ENCODE measurements at regions not wholly inside any gene's neighbourhood (a gene's known extent, or its start where the extent isn't known, plus 50 kb on each side); places are given as distances from the start of the nearest gene placed in this dataset.

GRCh38 chr6:23246896-23247295, 677.5 kb downstream of the HDGFL1 start:
- no peak for TF ChIP-seq EZH2phosphoT487 (IDR thresholded peaks at IDR 0.05; ENCODE audit: low read depth)
- TF ChIP-seq, protein P1, sequence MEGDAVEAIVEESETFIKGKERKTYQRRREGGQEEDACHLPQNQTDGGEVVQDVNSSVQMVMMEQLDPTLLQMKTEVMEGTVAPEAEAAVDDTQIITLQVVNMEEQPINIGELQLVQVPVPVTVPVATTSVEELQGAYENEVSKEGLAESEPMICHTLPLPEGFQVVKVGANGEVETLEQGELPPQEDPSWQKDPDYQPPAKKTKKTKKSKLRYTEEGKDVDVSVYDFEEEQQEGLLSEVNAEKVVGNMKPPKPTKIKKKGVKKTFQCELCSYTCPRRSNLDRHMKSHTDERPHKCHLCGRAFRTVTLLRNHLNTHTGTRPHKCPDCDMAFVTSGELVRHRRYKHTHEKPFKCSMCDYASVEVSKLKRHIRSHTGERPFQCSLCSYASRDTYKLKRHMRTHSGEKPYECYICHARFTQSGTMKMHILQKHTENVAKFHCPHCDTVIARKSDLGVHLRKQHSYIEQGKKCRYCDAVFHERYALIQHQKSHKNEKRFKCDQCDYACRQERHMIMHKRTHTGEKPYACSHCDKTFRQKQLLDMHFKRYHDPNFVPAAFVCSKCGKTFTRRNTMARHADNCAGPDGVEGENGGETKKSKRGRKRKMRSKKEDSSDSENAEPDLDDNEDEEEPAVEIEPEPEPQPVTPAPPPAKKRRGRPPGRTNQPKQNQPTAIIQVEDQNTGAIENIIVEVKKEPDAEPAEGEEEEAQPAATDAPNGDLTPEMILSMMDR (IDR thresholded peaks at IDR 0.05; ENCODE audit: low read depth, low read length): no peak
- Histone ChIP-seq H3K4me3 (ENCODE audit: low read length) (no peak overlapping the region), H3K4me2 (ENCODE audit: low read length) (no peak overlapping the region), H3K27ac (ENCODE audit: low read length) (no peak overlapping the region), H2AFZ (ENCODE audit: low read depth, low read length) (no peak overlapping the region), H3K27me3 (ENCODE audit: low read depth, low read length) (no peaks in the 10 kb centered on the region), H3K79me2 (ENCODE audit: low read length) (no peaks in the 10 kb centered on the region), H3K9ac (ENCODE audit: low read length) (no peak overlapping the region), H3K4me1 (ENCODE audit: low read length) (peaks cover 7% of the 10 kb centered on the region), H3K9me3 (ENCODE audit: insufficient read depth, low read length) (no peaks in the 10 kb centered on the region), H4K20me1 (ENCODE audit: insufficient read depth, low read length) (no peaks in the 10 kb centered on the region), H3K36me3 (replicated peaks; ENCODE audit: low read depth, low read length) (no peaks in the 10 kb centered on the region)

- no peaks in the 10 kb centered on the region for H3K79me2 ChIP-seq (ENCODE audit: low read length)
- TF ChIP-seq EZH2phosphoT487 (IDR thresholded peaks at IDR 0.05; ENCODE audit: low read depth): no peak
- TF ChIP-seq, protein P1 (IDR thresholded peaks at IDR 0.05; ENCODE audit: low read depth, low read length): no peak
- no peaks in the 10 kb centered on the region for H3K9me3 ChIP-seq (ENCODE audit: insufficient read depth, low read length)
- no peaks in the 10 kb centered on the region for H3K36me3 ChIP-seq (replicated peaks; ENCODE audit: low read depth, low read length)
- no peaks in the 10 kb centered on the region for H3K27me3 ChIP-seq (ENCODE audit: low read depth, low read length)
- no peak overlapping the region for H3K4me3 ChIP-seq (ENCODE audit: low read length)
- H3K9ac ChIP-seq (ENCODE audit: low read length): no peak overlapping the region
- no peaks in the 10 kb centered on the region for H3K4me1 ChIP-seq (ENCODE audit: low read length)
- no peak overlapping the region for H3K27ac ChIP-seq (ENCODE audit: low read length)
- H3K4me2 ChIP-seq (ENCODE audit: low read length): no peak overlapping the region
- no peaks in the 10 kb centered on the region for H4K20me1 ChIP-seq (ENCODE audit: insufficient read depth, low read length)
- no peak overlapping the region for H2AFZ ChIP-seq (ENCODE audit: low read depth, low read length)
Measured at GRCh38 chr6:23250556-23250955, 681.2 kb downstream of the HDGFL1 start.

- Histone ChIP-seq H4K20me1 (ENCODE audit: insufficient read depth, low read length) (no peaks in the 10 kb centered on the region), H3K4me2 (ENCODE audit: low read length) (no peak overlapping the region), H2AFZ (ENCODE audit: low read depth, low read length) (no peak overlapping the region), H3K27me3 (ENCODE audit: low read depth, low read length) (no peaks in the 10 kb centered on the region), H3K79me2 (ENCODE audit: low read length) (no peaks in the 10 kb centered on the region), H3K9ac (ENCODE audit: low read length) (no peak overlapping the region), H3K27ac (ENCODE audit: low read length) (no peak overlapping the region), H3K4me1 (ENCODE audit: low read length) (no peaks in the 10 kb centered on the region), H3K4me3 (ENCODE audit: low read length) (no peak overlapping the region), H3K36me3 (replicated peaks; ENCODE audit: low read depth, low read length) (no peaks in the 10 kb centered on the region), H3K9me3 (ENCODE audit: insufficient read depth, low read length) (no peaks in the 10 kb centered on the region)
- no peak for TF ChIP-seq EZH2phosphoT487 (IDR thresholded peaks at IDR 0.05; ENCODE audit: low read depth)
- TF ChIP-seq, protein P1 (IDR thresholded peaks at IDR 0.05; ENCODE audit: low read depth, low read length): no peak
Measured at GRCh38 chr6:23262864-23263263, 693.5 kb downstream of the HDGFL1 start.

DNA sequence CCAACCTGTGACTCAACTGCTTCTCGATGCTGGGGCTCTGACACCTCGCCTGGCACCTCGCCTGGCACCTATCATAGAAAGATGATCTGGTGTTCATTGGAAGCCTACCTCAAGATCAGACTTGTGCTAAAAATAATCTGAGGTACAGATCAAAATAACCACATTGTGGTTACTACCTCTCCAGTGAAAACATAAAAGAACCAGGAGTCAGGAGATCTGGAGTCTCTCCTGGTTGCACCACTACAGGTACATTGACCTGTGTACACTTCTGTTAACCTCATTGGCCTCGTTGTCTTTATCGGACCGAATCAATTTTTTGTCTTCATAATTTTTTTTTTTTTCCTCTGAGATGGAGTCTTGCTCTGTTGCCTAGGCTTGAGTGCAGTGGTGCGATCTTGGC, 695.9 kb downstream of the HDGFL1 start:
- H3K4me2 ChIP-seq (ENCODE audit: low read length): no peak overlapping the region
- no peaks in the 10 kb centered on the region for H3K36me3 ChIP-seq (replicated peaks; ENCODE audit: low read depth, low read length)
- H3K4me3 ChIP-seq (ENCODE audit: low read length): no peak overlapping the region
- H3K9me3 ChIP-seq (ENCODE audit: insufficient read depth, low read length): no peaks in the 10 kb centered on the region
- no peak for TF ChIP-seq EZH2phosphoT487 (IDR thresholded peaks at IDR 0.05; ENCODE audit: low read depth)
- TF ChIP-seq, protein P1 (IDR thresholded peaks at IDR 0.05; ENCODE audit: low read depth, low read length): no peak
- H4K20me1 ChIP-seq (ENCODE audit: insufficient read depth, low read length): no peaks in the 10 kb centered on the region
- H3K27ac ChIP-seq (ENCODE audit: low read length): no peak overlapping the region
- H3K27me3 ChIP-seq (ENCODE audit: low read depth, low read length): no peaks in the 10 kb centered on the region
- H2AFZ ChIP-seq (ENCODE audit: low read depth, low read length): no peak overlapping the region
- no peak overlapping the region for H3K9ac ChIP-seq (ENCODE audit: low read length)
- no peaks in the 10 kb centered on the region for H3K79me2 ChIP-seq (ENCODE audit: low read length)
- H3K4me1 ChIP-seq (ENCODE audit: low read length): no peaks in the 10 kb centered on the region

All from OCI-LY3 (cell line).